ENCODE measurements at regions not wholly inside any gene's neighbourhood (a gene's known extent, or its start where the extent isn't known, plus 50 kb on each side); places are given as distances from the start of the nearest gene placed in this dataset.
A peak's percentile ranks its signal among the peaks of the same experiment; 100 is the strongest.

- intact Hi-C loops (cut with DNase I) = no loop called here
- no peaks in the 10 kb centered on the region for H3K9me3 ChIP-seq (ENCODE audit: control insufficient read depth in 2 of 3, insufficient read depth in 1 of 3, low read length in 3 of 3)
- DNase-seq (peak in 2 of 5 donors; percentile 31 to 43), FAIRE-seq (no peak)
- H3K27me3 ChIP-seq (ENCODE audit: control insufficient read depth, insufficient read depth, low read length) = no peaks in the 10 kb centered on the region
- no peaks in the 10 kb centered on the region for H3K4me1 ChIP-seq (ENCODE audit: control insufficient read depth in 2 of 3, insufficient read depth in 2 of 3, low read depth in 1 of 3, low read length in 3 of 3)
- no peaks in the 10 kb centered on the region for H3K36me3 ChIP-seq (ENCODE audit: control insufficient read depth in 2 of 3, insufficient read depth in 3 of 3, low read length in 3 of 3)
- no peak for TF ChIP-seq CTCF (IDR thresholded peaks at IDR 0.05; ENCODE audit: borderline replicate concordance, extremely low read depth, insufficient read depth)
- H3K27ac ChIP-seq (ENCODE audit: low read depth in 2 of 2, low read length in 2 of 2) = no peak overlapping the region
- H3K4me3 ChIP-seq (ENCODE audit: low read length in 3 of 3) = no peak overlapping the region
- H3K9ac ChIP-seq (ENCODE audit: low read length in 3 of 3) = no peak overlapping the region
Observed at GRCh38 chr13:111854403-111854802, 212.5 kb upstream of the SOX1 start.

GRCh38 chr13:111855191-111855590, 211.8 kb upstream of the SOX1 start:
- H3K36me3 ChIP-seq (ENCODE audit: control insufficient read depth in 2 of 3, insufficient read depth in 3 of 3, low read length in 3 of 3) = no peaks in the 10 kb centered on the region
- no peak overlapping the region for H3K9ac ChIP-seq (ENCODE audit: low read length in 3 of 3)
- no peak for TF ChIP-seq CTCF (IDR thresholded peaks at IDR 0.05; ENCODE audit: borderline replicate concordance, extremely low read depth, insufficient read depth)
- DNase-seq = no peak
- intact Hi-C loops (cut with DNase I) = no loop called here
- no peak overlapping the region for H3K4me3 ChIP-seq (ENCODE audit: low read length in 3 of 3)
- H3K4me1 ChIP-seq (ENCODE audit: control insufficient read depth in 2 of 3, insufficient read depth in 2 of 3, low read depth in 1 of 3, low read length in 3 of 3) = no peaks in the 10 kb centered on the region
- H3K9me3 ChIP-seq (ENCODE audit: control insufficient read depth in 2 of 3, insufficient read depth in 1 of 3, low read length in 3 of 3) = peaks cover 0 to under 1% (median 0%) of the 10 kb centered on the region in 3 donors
- no peak for FAIRE-seq
- no peaks in the 10 kb centered on the region for H3K27me3 ChIP-seq (ENCODE audit: control insufficient read depth, insufficient read depth, low read length)
- H3K27ac ChIP-seq (ENCODE audit: low read depth in 2 of 2, low read length in 2 of 2) = no peak overlapping the region

GRCh38 chr13:111855786-111856185, 211.2 kb upstream of the SOX1 start:
- H3K27ac ChIP-seq (ENCODE audit: low read depth in 2 of 2, low read length in 2 of 2) = no peak overlapping the region
- no peak overlapping the region for H3K4me3 ChIP-seq (ENCODE audit: low read length in 3 of 3)
- no peak for TF ChIP-seq CTCF (IDR thresholded peaks at IDR 0.05; ENCODE audit: borderline replicate concordance, extremely low read depth, insufficient read depth)
- DNase-seq = no peak
- intact Hi-C loops (cut with DNase I) = no loop called here
- no peaks in the 10 kb centered on the region for H3K27me3 ChIP-seq (ENCODE audit: control insufficient read depth, insufficient read depth, low read length)
- FAIRE-seq = no peak
- H3K9me3 ChIP-seq (ENCODE audit: control insufficient read depth in 2 of 3, insufficient read depth in 1 of 3, low read length in 3 of 3) = peaks cover 0 to 6% (median 0%) of the 10 kb centered on the region in 3 donors
- H3K36me3 ChIP-seq (ENCODE audit: control insufficient read depth in 2 of 3, insufficient read depth in 3 of 3, low read length in 3 of 3) = no peaks in the 10 kb centered on the region
- H3K4me1 ChIP-seq (ENCODE audit: control insufficient read depth in 2 of 3, insufficient read depth in 2 of 3, low read depth in 1 of 3, low read length in 3 of 3) = no peaks in the 10 kb centered on the region
- H3K9ac ChIP-seq (ENCODE audit: low read length in 3 of 3) = no peak overlapping the region

- no peak for FAIRE-seq
Observed at GRCh38 chr13:111856571-111856970, 210.4 kb upstream of the SOX1 start.

More at GRCh38 chr13:111856571-111856970, 210.4 kb upstream of the SOX1 start:
- no peak overlapping the region for H3K27ac ChIP-seq (ENCODE audit: low read depth in 2 of 2, low read length in 2 of 2)
- TF ChIP-seq CTCF (IDR thresholded peaks at IDR 0.05; ENCODE audit: borderline replicate concordance, extremely low read depth, insufficient read depth) = no peak
- H3K27me3 ChIP-seq (ENCODE audit: control insufficient read depth, insufficient read depth, low read length) = no peaks in the 10 kb centered on the region
- H3K36me3 ChIP-seq (ENCODE audit: control insufficient read depth in 2 of 3, insufficient read depth in 3 of 3, low read length in 3 of 3) = no peaks in the 10 kb centered on the region
- H3K4me3 ChIP-seq (ENCODE audit: low read length in 3 of 3) = no peak overlapping the region
- no peaks in the 10 kb centered on the region for H3K4me1 ChIP-seq (ENCODE audit: control insufficient read depth in 2 of 3, insufficient read depth in 2 of 3, low read depth in 1 of 3, low read length in 3 of 3)
- intact Hi-C loops (cut with DNase I) = no loop called here
- H3K9ac ChIP-seq (ENCODE audit: low read length in 3 of 3) = no peak overlapping the region
- H3K9me3 ChIP-seq (ENCODE audit: control insufficient read depth in 2 of 3, insufficient read depth in 1 of 3, low read length in 3 of 3) = peaks cover 0 to 6% (median 0%) of the 10 kb centered on the region in 3 donors
- no peak for DNase-seq

All from kidney (tissue), 13 donors.